A673 (cell line): ENCODE measurements at regions not wholly inside any gene's neighbourhood (a gene's known extent, or its start where the extent isn't known, plus 50 kb on each side); places are given as distances from the start of the nearest gene placed in this dataset.

ENCODE experiments used
- BruUV-seq: library from RNA; stranded (reverse); fragments of 400-500 nt; replicated peaks from 2 replicates; lab custom pipeline; 2021; lab: Mats Ljungman, UMichigan
- CTCF ChIA-PET: fragments of 300-600 bp; sonication (Branson Sonifier 250); formaldehyde crosslinking; loops from one replicate; lab custom pipeline; 2022; ENCODE audit warnings: antibody characterized with exemption; lab: Charles Lee
- POLR2A ChIA-PET: fragments of 300-600 bp; sonication (Branson Sonifier 250); formaldehyde crosslinking; loops from one replicate; lab custom pipeline; 2022; ENCODE audit warnings: antibody characterized with exemption; ENCODE audit not compliant: low non-redundant PET; lab: Charles Lee
- DNase-seq: peaks from one replicate; pipeline ENCODE4 v3.0.0-alpha.2; 2015; ENCODE audit warnings: low spot score
- H3K27ac ChIP-seq: fragments of 200-600 bp; sonication (generic); 2 replicates; pipeline ENCODE4 v1.5.1; 2016; ENCODE audit warnings: mixed run types, low read depth, mild to moderate bottlenecking, mixed read lengths, antibody characterized with exemption, low read length; ENCODE audit not compliant: poor library complexity, severe bottlenecking
- H3K27me3 ChIP-seq: fragments of 200-600 bp; sonication (generic); replicated peaks from 2 replicates; pipeline ENCODE4 v1.6.1; 2017; ENCODE audit warnings: mixed run types, low read depth, mild to moderate bottlenecking, mixed read lengths, antibody characterized with exemption, low read length; ENCODE audit not compliant: insufficient read depth, poor library complexity
- H3K36me3 ChIP-seq: fragments of 200-600 bp; sonication (generic); 2 replicates; pipeline ENCODE4 v1.6.1; 2016; ENCODE audit warnings: mixed run types, mild to moderate bottlenecking, mixed read lengths, antibody characterized with exemption, low read length; ENCODE audit not compliant: insufficient read depth, poor library complexity, severe bottlenecking
- H3K4me1 ChIP-seq: fragments of 200-600 bp; sonication (generic); 2 replicates; pipeline ENCODE4 v1.6.1; 2017; ENCODE audit warnings: mixed run types, mild to moderate bottlenecking, mixed read lengths, antibody characterized with exemption, low read length; ENCODE audit not compliant: insufficient read depth, poor library complexity, severe bottlenecking
- H3K4me3 ChIP-seq: fragments of 200-600 bp; sonication (generic); 2 replicates; pipeline ENCODE4 v1.5.1; 2016; ENCODE audit warnings: low read depth, mixed run types, mild to moderate bottlenecking, mixed read lengths, low read length; ENCODE audit not compliant: poor library complexity, severe bottlenecking
- H3K9me3 ChIP-seq: fragments of 200-600 bp; sonication (generic); 2 replicates; pipeline ENCODE4 v1.6.1; 2016; ENCODE audit warnings: mixed run types, low read depth, mild to moderate bottlenecking, mixed read lengths, antibody characterized with exemption, low read length; ENCODE audit not compliant: poor library complexity, severe bottlenecking
- EZH2 ChIP-seq: fragments of 200-600 bp; sonication (generic); IDR thresholded peaks from 2 replicates; pipeline ENCODE4 v1.6.1; 2017; ENCODE audit warnings: borderline replicate concordance, low read depth, mild to moderate bottlenecking, mixed read lengths, antibody characterized with exemption, low read length; ENCODE audit not compliant: poor library complexity, severe bottlenecking
- intact Hi-C: fragments of 100-400 bp; cut with micrococcal nuclease; formaldehyde crosslinking; loops from one replicate; pipeline ENCODE4 v1.10.0; 2022; ENCODE audit not compliant: unreplicated experiment
- TF ChIP-seq, protein P1 (sequence below): fragments of 300-800, 200-600 bp; sonication (generic); conservative IDR thresholded peaks from 2 replicates; pipeline ENCODE4 v1.5.1; 2017; ENCODE audit warnings: low read depth, mild to moderate bottlenecking, antibody characterized with exemption, low read length, moderate library complexity, mixed read lengths

DNA sequence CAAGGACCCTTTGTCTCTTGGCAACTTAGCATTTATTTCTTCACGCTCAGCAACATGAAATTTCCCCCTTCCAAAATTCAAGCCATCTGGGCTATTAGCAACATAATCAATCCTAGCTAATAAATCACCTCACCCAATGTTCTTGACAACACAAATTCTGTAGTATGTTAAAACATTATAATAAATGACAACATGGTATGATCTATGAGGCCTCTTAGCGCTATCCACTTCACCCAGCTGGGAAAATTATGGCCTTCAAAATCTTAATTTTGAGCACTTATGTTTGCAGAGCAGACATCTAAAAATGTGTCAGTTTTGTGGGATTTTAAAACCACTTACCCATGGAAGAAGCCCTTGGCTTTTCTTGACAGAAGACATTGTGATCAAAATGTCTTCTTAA, 181.9 kb downstream of the HDGFL1 start:
- intact Hi-C loops: no loop called here
- no TSS peak for BruUV-seq
- Histone ChIP-seq H3K4me1 (no peaks in the 10 kb centered on the region), H3K4me3 (no peak overlapping the region), H3K9me3 (no peaks in the 10 kb centered on the region), H3K27me3 (no peaks in the 10 kb centered on the region), H3K27ac (no peak overlapping the region), H3K36me3 (no peaks in the 10 kb centered on the region)
- DNase-seq: no peak
- TF ChIP-seq, protein P1, sequence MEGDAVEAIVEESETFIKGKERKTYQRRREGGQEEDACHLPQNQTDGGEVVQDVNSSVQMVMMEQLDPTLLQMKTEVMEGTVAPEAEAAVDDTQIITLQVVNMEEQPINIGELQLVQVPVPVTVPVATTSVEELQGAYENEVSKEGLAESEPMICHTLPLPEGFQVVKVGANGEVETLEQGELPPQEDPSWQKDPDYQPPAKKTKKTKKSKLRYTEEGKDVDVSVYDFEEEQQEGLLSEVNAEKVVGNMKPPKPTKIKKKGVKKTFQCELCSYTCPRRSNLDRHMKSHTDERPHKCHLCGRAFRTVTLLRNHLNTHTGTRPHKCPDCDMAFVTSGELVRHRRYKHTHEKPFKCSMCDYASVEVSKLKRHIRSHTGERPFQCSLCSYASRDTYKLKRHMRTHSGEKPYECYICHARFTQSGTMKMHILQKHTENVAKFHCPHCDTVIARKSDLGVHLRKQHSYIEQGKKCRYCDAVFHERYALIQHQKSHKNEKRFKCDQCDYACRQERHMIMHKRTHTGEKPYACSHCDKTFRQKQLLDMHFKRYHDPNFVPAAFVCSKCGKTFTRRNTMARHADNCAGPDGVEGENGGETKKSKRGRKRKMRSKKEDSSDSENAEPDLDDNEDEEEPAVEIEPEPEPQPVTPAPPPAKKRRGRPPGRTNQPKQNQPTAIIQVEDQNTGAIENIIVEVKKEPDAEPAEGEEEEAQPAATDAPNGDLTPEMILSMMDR: no peak
- TF ChIP-seq EZH2: no peak
- CTCF ChIA-PET: no interaction called here
- POLR2A ChIA-PET: no interaction called here

- H3K27me3 ChIP-seq: no peaks in the 10 kb centered on the region
- no peak overlapping the region for H3K27ac ChIP-seq
- POLR2A ChIA-PET: no interaction called here
- TF ChIP-seq, protein P1: no peak
- no peak for TF ChIP-seq EZH2
- no TSS peak for BruUV-seq
- H3K4me3 ChIP-seq: no peak overlapping the region
- no peaks in the 10 kb centered on the region for H3K36me3 ChIP-seq
- intact Hi-C loops: no loop called here
- no peaks in the 10 kb centered on the region for H3K4me1 ChIP-seq
- CTCF ChIA-PET: no interaction called here
- no peaks in the 10 kb centered on the region for H3K9me3 ChIP-seq
- no peak for DNase-seq
Measured at GRCh38 chr6:22752522-22752921, 183.2 kb downstream of the HDGFL1 start.

DNA sequence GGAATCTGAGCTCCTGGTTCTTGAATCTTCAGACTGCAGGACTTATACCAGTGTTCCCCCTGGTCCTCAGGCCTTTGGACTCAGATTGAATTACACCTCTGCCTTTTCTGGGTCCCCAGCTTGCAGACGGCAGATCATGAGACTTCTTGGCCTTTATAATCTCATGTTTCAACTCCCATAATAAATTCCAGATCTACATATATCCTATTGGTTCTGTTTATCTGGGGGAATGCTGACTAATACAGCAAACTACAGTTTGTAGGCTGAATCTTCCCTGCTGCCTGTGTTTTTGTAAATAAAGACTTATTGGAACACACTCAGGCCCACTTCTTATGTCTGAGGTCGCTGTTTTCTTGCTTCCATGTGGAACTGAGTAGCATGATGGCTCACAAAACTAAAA, 184.7 kb downstream of the HDGFL1 start:
- DNase-seq: no peak
- H3K36me3 ChIP-seq: no peaks in the 10 kb centered on the region
- no TSS peak for BruUV-seq
- no peaks in the 10 kb centered on the region for H3K4me1 ChIP-seq
- POLR2A ChIA-PET: no interaction called here
- H3K27ac ChIP-seq: no peak overlapping the region
- H3K4me3 ChIP-seq: no peak overlapping the region
- H3K9me3 ChIP-seq: no peaks in the 10 kb centered on the region
- no peak for TF ChIP-seq EZH2
- TF ChIP-seq, protein P1: no peak
- intact Hi-C loops: no loop called here
- CTCF ChIA-PET: no interaction called here
- H3K27me3 ChIP-seq: peaks cover 5% of the 10 kb centered on the region
